ENCODE measurements at regions not wholly inside any gene's neighbourhood (a gene's known extent, or its start where the extent isn't known, plus 50 kb on each side); places are given as distances from the start of the nearest gene placed in this dataset.
"Not testable (repeated sequence)": the region's sequence is repeated elsewhere in the genome, so short reads cannot be mapped to it uniquely, and the experiment has no call there.

- not testable (repeated sequence) for TF ChIP-seq EP300, CTCF, POLR2AphosphoS5 (IDR thresholded peaks at IDR 0.05)
These were observed 65.3 kb upstream of the SFSWAP start for GRCh38 chr12:131645557-131645956.
